Neural progenitor cell (in vitro differentiated cells): ENCODE measurements at regions not wholly inside any gene's neighbourhood (a gene's known extent, or its start where the extent isn't known, plus 50 kb on each side); places are given as distances from the start of the nearest gene placed in this dataset.

ENCODE experiments used
- DNase-seq: peaks from one replicate; pipeline ENCODE4 v3.0.0-alpha.2; 2016; ENCODE audit warnings: low spot score
- H2AFZ ChIP-seq: fragments of 200-600 bp; sonication (generic); replicated peaks from 2 replicates; pipeline ENCODE4 v1.6.1; 2016; ENCODE audit warnings: antibody characterized with exemption
- H3F3A ChIP-seq: fragments of 200-600 bp; sonication (generic); 2 replicates; pipeline ENCODE4 v1.6.1; 2016; ENCODE audit warnings: antibody characterized with exemption, low read depth
- H3K27ac ChIP-seq: fragments of 200-600 bp; sonication (generic); 2 replicates; pipeline ENCODE4 v1.5.1; 2016; ENCODE audit warnings: mild to moderate bottlenecking
- H3K27me3 ChIP-seq: fragments of 200-600 bp; sonication (generic); 2 replicates; pipeline ENCODE4 v1.6.1; 2016; ENCODE audit warnings: mild to moderate bottlenecking, moderate library complexity
- H3K36me3 ChIP-seq: fragments of 200-600 bp; sonication (generic); 2 replicates; pipeline ENCODE4 v1.5.1; 2016
- H3K4me1 ChIP-seq: fragments of 200-600 bp; sonication (generic); 2 replicates; pipeline ENCODE4 v1.6.1; 2016; ENCODE audit warnings: mixed run types
- H3K4me2 ChIP-seq: fragments of 200-600 bp; sonication (generic); 2 replicates; pipeline ENCODE4 v1.6.1; 2016
- H3K4me3 ChIP-seq: fragments of 200-600 bp; sonication (generic); 2 replicates; pipeline ENCODE4 v1.5.1; 2016
- H3K79me2 ChIP-seq: fragments of 200-600 bp; sonication (generic); 2 replicates; pipeline ENCODE4 v1.6.1; 2016; ENCODE audit warnings: low read depth
- H3K9ac ChIP-seq: fragments of 200-600 bp; sonication (generic); 2 replicates; pipeline ENCODE4 v1.6.1; 2016
- H3K9me3 ChIP-seq: fragments of 200-600 bp; sonication (generic); 2 replicates; pipeline ENCODE4 v1.5.1; 2016; ENCODE audit warnings: low read depth
- H4K20me1 ChIP-seq: fragments of 200-600 bp; sonication (generic); 2 replicates; pipeline ENCODE4 v1.6.1; 2016; ENCODE audit warnings: low read depth
- H3K27ac Mint-ChIP-seq: 3 replicates; pipeline ENCODE4 v1.8.0; 2021; ENCODE audit warnings: mixed read lengths
- H3K27me3 Mint-ChIP-seq: 2 replicates; pipeline ENCODE4 v1.8.0; 2022; ENCODE audit warnings: low read depth, mild to moderate bottlenecking, inconsistent platforms, moderate library complexity, mixed read lengths; ENCODE audit not compliant: insufficient read depth
- H3K36me3 Mint-ChIP-seq: 3 replicates; pipeline ENCODE4 v1.8.0; 2021; ENCODE audit warnings: mixed read lengths
- H3K4me1 Mint-ChIP-seq: 3 replicates; pipeline ENCODE4 v1.8.0; 2021; ENCODE audit warnings: mixed read lengths
- H3K4me3 Mint-ChIP-seq: 3 replicates; pipeline ENCODE4 v1.8.0; 2021; ENCODE audit warnings: mild to moderate bottlenecking, moderate library complexity, mixed read lengths
- H3K9me3 Mint-ChIP-seq: 3 replicates; pipeline ENCODE4 v1.8.0; 2020; ENCODE audit warnings: mixed read lengths
- CTCF ChIP-seq: fragments of 200-600 bp; sonication (generic); IDR thresholded peaks from 2 replicates; pipeline ENCODE4 v1.5.1; 2017; ENCODE audit warnings: antibody characterized with exemption, mild to moderate bottlenecking
- EZH2 ChIP-seq: fragments of 200-600 bp; sonication (generic); IDR thresholded peaks from 2 replicates; pipeline ENCODE4 v1.6.1; 2017; ENCODE audit warnings: antibody characterized with exemption, mild to moderate bottlenecking, moderate library complexity
- EZH2phosphoT487 ChIP-seq: fragments of 200-600 bp; sonication (generic); IDR thresholded peaks from 2 replicates; pipeline ENCODE4 v1.6.1; 2017; ENCODE audit warnings: antibody characterized with exemption

GRCh38 chr13:105719859-105720258, 815.6 kb downstream of the EFNB2 start:
- Histone ChIP-seq H3F3A (no peaks in the 10 kb centered on the region), H3K9me3 (no peaks in the 10 kb centered on the region), H3K27ac (no peak overlapping the region), H3K9ac (no peak overlapping the region), H3K36me3 (no peaks in the 10 kb centered on the region), H3K4me2 (no peak overlapping the region), H2AFZ (no peak overlapping the region), H3K4me1 (no peaks in the 10 kb centered on the region), H4K20me1 (no peaks in the 10 kb centered on the region), H3K79me2 (no peaks in the 10 kb centered on the region), H3K4me3 (no peak overlapping the region), H3K27me3 (no peaks in the 10 kb centered on the region)
- no peaks in the 10 kb centered on the region for H3K27me3 Mint-ChIP-seq
- H3K27ac Mint-ChIP-seq, result peak overlapping the region; percentile 59
- H3K9me3 Mint-ChIP-seq, result no peaks in the 10 kb centered on the region
- no peaks in the 10 kb centered on the region for H3K36me3 Mint-ChIP-seq
- H3K4me3 Mint-ChIP-seq, result no peak overlapping the region
- TF ChIP-seq CTCF (no peak), EZH2 (no peak), EZH2phosphoT487 (no peak)
- DNase-seq, result no peak
- peaks cover 10% of the 10 kb centered on the region for H3K4me1 Mint-ChIP-seq

- TF ChIP-seq EZH2, result no peak
- TF ChIP-seq EZH2phosphoT487, result no peak
- no peaks in the 10 kb centered on the region for H3K27me3 ChIP-seq
- H3K36me3 ChIP-seq, result no peaks in the 10 kb centered on the region
- H2AFZ ChIP-seq, result no peak overlapping the region
- H3K9me3 ChIP-seq, result no peaks in the 10 kb centered on the region
- no peaks in the 10 kb centered on the region for H3F3A ChIP-seq
- H3K27ac Mint-ChIP-seq, result no peak overlapping the region
- H3K4me1 Mint-ChIP-seq, result no peaks in the 10 kb centered on the region
- no peak overlapping the region for H3K9ac ChIP-seq
- no peak overlapping the region for H3K27ac ChIP-seq
- no peak overlapping the region for H3K4me2 ChIP-seq
- H3K9me3 Mint-ChIP-seq, result no peaks in the 10 kb centered on the region
- H3K4me3 ChIP-seq, result no peak overlapping the region
- no peaks in the 10 kb centered on the region for H3K79me2 ChIP-seq
- no peaks in the 10 kb centered on the region for H3K27me3 Mint-ChIP-seq
- H4K20me1 ChIP-seq, result no peaks in the 10 kb centered on the region
- H3K4me1 ChIP-seq, result no peaks in the 10 kb centered on the region
- DNase-seq, result no peak
- no peak overlapping the region for H3K4me3 Mint-ChIP-seq
- H3K36me3 Mint-ChIP-seq, result no peaks in the 10 kb centered on the region
Measured at GRCh38 chr13:105709181-105709580, 826.3 kb downstream of the EFNB2 start.

GRCh38 chr13:105703843-105704242, 831.6 kb downstream of the EFNB2 start:
- H3K27ac Mint-ChIP-seq, result no peak overlapping the region

More at GRCh38 chr13:105703843-105704242, 831.6 kb downstream of the EFNB2 start:
- no peak overlapping the region for H3K4me3 Mint-ChIP-seq
- H3K4me1 Mint-ChIP-seq, result no peaks in the 10 kb centered on the region
- no peaks in the 10 kb centered on the region for H3K79me2 ChIP-seq
- H3K36me3 ChIP-seq, result no peaks in the 10 kb centered on the region
- H2AFZ ChIP-seq, result no peak overlapping the region
- H3K9ac ChIP-seq, result no peak overlapping the region
- H3K27me3 ChIP-seq, result no peaks in the 10 kb centered on the region
- no peaks in the 10 kb centered on the region for H3F3A ChIP-seq
- H4K20me1 ChIP-seq, result no peaks in the 10 kb centered on the region
- H3K27me3 Mint-ChIP-seq, result peaks cover 4% of the 10 kb centered on the region
- DNase-seq, result no peak
- TF ChIP-seq CTCF (no peak), EZH2phosphoT487 (no peak), EZH2 (no peak)
- no peaks in the 10 kb centered on the region for H3K9me3 ChIP-seq
- H3K4me1 ChIP-seq, result no peaks in the 10 kb centered on the region
- H3K36me3 Mint-ChIP-seq, result no peaks in the 10 kb centered on the region
- no peak overlapping the region for H3K27ac ChIP-seq
- peaks cover 2% of the 10 kb centered on the region for H3K9me3 Mint-ChIP-seq
- no peak overlapping the region for H3K4me2 ChIP-seq
- no peak overlapping the region for H3K4me3 ChIP-seq
